Astrocyte (in vitro differentiated cells and primary cell): ENCODE measurements at regions not wholly inside any gene's neighbourhood (a gene's known extent, or its start where the extent isn't known, plus 50 kb on each side); places are given as distances from the start of the nearest gene placed in this dataset.

Source experiments
- DNase-seq: peaks from one replicate; pipeline ENCODE4 v3.0.0-alpha.2; 2010; ENCODE audit warnings: low read depth
- FAIRE-seq: peaks from 2 replicates; lab custom pipeline; 2011; peaks lifted over from hg19 to GRCh38; lab: Jason Lieb, UNC
- H2AFZ ChIP-seq: 2 replicates; pipeline ENCODE4 v1.6.0; 2012; ENCODE audit warnings: low read depth, low read length, inconsistent platforms
- H3K27ac ChIP-seq: 2 replicates; pipeline ENCODE4 v1.5.1; 2011; ENCODE audit warnings: low read depth, low read length, inconsistent platforms
- H3K27me3 ChIP-seq: 2 replicates; pipeline ENCODE4 v1.6.0; 2011; ENCODE audit warnings: low read length, inconsistent platforms; ENCODE audit not compliant: insufficient read depth
- H3K36me3 ChIP-seq: 2 replicates; pipeline ENCODE4 v1.5.1; 2011; ENCODE audit warnings: low read length, inconsistent platforms; ENCODE audit not compliant: insufficient read depth
- H3K4me1 ChIP-seq: 2 replicates; pipeline ENCODE4 v1.5.1; 2011; ENCODE audit warnings: low read length, inconsistent platforms; ENCODE audit not compliant: insufficient read depth
- H3K4me2 ChIP-seq: 2 replicates; pipeline ENCODE4 v1.6.0; 2012; ENCODE audit warnings: low read length, inconsistent platforms
- H3K4me3 ChIP-seq: 2 replicates; pipeline ENCODE4 v1.5.1; 2011; ENCODE audit warnings: low read depth, mild to moderate bottlenecking, low read length, inconsistent platforms; ENCODE audit not compliant: insufficient read depth
- H3K79me2 ChIP-seq: 2 replicates; pipeline ENCODE4 v1.6.0; 2012; ENCODE audit warnings: mild to moderate bottlenecking, low read length, inconsistent platforms; ENCODE audit not compliant: insufficient read depth
- H3K9ac ChIP-seq: 2 replicates; pipeline ENCODE4 v1.6.0; 2012; ENCODE audit warnings: mild to moderate bottlenecking, low read length, inconsistent platforms
- H3K9me3 ChIP-seq: 2 replicates; pipeline ENCODE4 v1.5.1; 2012; ENCODE audit warnings: low read depth, mild to moderate bottlenecking, low read length, inconsistent platforms; ENCODE audit not compliant: insufficient read depth
- H4K20me1 ChIP-seq: 2 replicates; pipeline ENCODE4 v1.6.0; 2012; ENCODE audit warnings: low read length, inconsistent platforms; ENCODE audit not compliant: insufficient read depth
- H3K27ac Mint-ChIP-seq: one replicate; pipeline ENCODE4 v1.8.0; 2021; ENCODE audit warnings: mild to moderate bottlenecking, mixed read lengths; ENCODE audit not compliant: unreplicated experiment
- H3K27me3 Mint-ChIP-seq: one replicate; pipeline ENCODE4 v1.8.0; 2021; ENCODE audit warnings: low read depth, mixed read lengths; ENCODE audit not compliant: unreplicated experiment
- H3K36me3 Mint-ChIP-seq: one replicate; pipeline ENCODE4 v1.8.0; 2021; ENCODE audit warnings: low read depth, mixed read lengths; ENCODE audit not compliant: unreplicated experiment
- H3K4me1 Mint-ChIP-seq: one replicate; pipeline ENCODE4 v1.8.0; 2021; ENCODE audit warnings: low read depth, mixed read lengths; ENCODE audit not compliant: unreplicated experiment
- H3K4me3 Mint-ChIP-seq: one replicate; pipeline ENCODE4 v1.8.0; 2021; ENCODE audit warnings: mild to moderate bottlenecking, moderate library complexity, mixed read lengths; ENCODE audit not compliant: unreplicated experiment
- H3K9me3 Mint-ChIP-seq: one replicate; pipeline ENCODE4 v1.8.0; 2021; ENCODE audit warnings: mild to moderate bottlenecking, mixed read lengths; ENCODE audit not compliant: unreplicated experiment
- CTCF ChIP-seq: IDR thresholded peaks from 2 replicates; pipeline ENCODE4 v1.5.1; 2011; ENCODE audit warnings: low read depth, mild to moderate bottlenecking, inconsistent platforms, low read length, moderate library complexity; ENCODE audit not compliant: insufficient read depth
- EZH2 ChIP-seq: IDR thresholded peaks from 2 replicates; pipeline ENCODE4 v1.6.1; 2012; ENCODE audit warnings: mild to moderate bottlenecking, low read length, inconsistent platforms; ENCODE audit not compliant: insufficient read depth

DNA sequence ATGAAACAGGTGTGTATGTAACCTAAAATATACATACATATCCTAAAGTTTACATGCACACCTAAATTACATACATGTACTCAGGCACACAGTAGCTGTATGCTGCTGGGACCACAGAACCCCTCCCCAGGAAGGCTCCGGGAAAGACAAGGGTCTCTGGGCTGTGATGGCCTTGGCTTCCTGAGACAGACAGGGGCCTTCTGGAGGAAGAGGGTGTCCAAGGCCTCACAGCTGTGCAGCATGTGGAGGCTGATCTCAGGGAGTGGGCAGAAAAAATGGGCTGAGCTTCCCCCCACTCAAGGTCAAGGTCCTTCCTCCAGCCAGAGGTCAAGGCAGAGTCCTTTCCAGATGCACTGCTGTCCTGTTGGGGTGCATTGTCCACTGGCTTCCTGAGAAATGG is 129.1 kb upstream of the THBS2 start:
- H3K27ac ChIP-seq = no peak overlapping the region
- Mint-ChIP-seq H3K4me3 (no peak overlapping the region), H3K4me1 (no peaks in the 10 kb centered on the region), H3K27ac (no peak overlapping the region), H3K36me3 (peaks cover 2% of the 10 kb centered on the region), H3K9me3 (peaks cover 27% of the 10 kb centered on the region), H3K27me3 (peaks cover 12% of the 10 kb centered on the region)
- H3K4me3 ChIP-seq = no peak overlapping the region
- no peaks in the 10 kb centered on the region for H3K36me3 ChIP-seq
- H3K79me2 ChIP-seq = no peaks in the 10 kb centered on the region
- H3K4me1 ChIP-seq = no peaks in the 10 kb centered on the region
- H4K20me1 ChIP-seq = no peaks in the 10 kb centered on the region
- H3K4me2 ChIP-seq = no peak overlapping the region
- no peak overlapping the region for H2AFZ ChIP-seq
- no peaks in the 10 kb centered on the region for H3K27me3 ChIP-seq
- DNase-seq (no peak), FAIRE-seq (no peak)
- TF ChIP-seq CTCF (no peak), EZH2 (no peak)
- peaks cover 21% of the 10 kb centered on the region for H3K9me3 ChIP-seq
- H3K9ac ChIP-seq = no peak overlapping the region

GRCh38 chr6:169381988-169382387 is 128.3 kb upstream of the THBS2 start:
- Histone ChIP-seq H3K36me3 (no peaks in the 10 kb centered on the region), H3K27me3 (no peaks in the 10 kb centered on the region), H3K4me1 (no peaks in the 10 kb centered on the region), H3K4me2 (no peak overlapping the region), H2AFZ (no peak overlapping the region), H3K9ac (no peak overlapping the region), H3K27ac (no peak overlapping the region), H4K20me1 (no peaks in the 10 kb centered on the region), H3K9me3 (peaks cover 21% of the 10 kb centered on the region), H3K79me2 (no peaks in the 10 kb centered on the region), H3K4me3 (no peak overlapping the region)
- no peaks in the 10 kb centered on the region for H3K4me1 Mint-ChIP-seq
- peaks cover 11% of the 10 kb centered on the region for H3K27me3 Mint-ChIP-seq
- H3K4me3 Mint-ChIP-seq = no peak overlapping the region
- TF ChIP-seq EZH2 (no peak), CTCF (no peak)
- H3K27ac Mint-ChIP-seq = no peak overlapping the region
- H3K36me3 Mint-ChIP-seq = peaks cover 2% of the 10 kb centered on the region
- FAIRE-seq (no peak), DNase-seq (no peak)
- H3K9me3 Mint-ChIP-seq = peaks cover 29% of the 10 kb centered on the region

DNA sequence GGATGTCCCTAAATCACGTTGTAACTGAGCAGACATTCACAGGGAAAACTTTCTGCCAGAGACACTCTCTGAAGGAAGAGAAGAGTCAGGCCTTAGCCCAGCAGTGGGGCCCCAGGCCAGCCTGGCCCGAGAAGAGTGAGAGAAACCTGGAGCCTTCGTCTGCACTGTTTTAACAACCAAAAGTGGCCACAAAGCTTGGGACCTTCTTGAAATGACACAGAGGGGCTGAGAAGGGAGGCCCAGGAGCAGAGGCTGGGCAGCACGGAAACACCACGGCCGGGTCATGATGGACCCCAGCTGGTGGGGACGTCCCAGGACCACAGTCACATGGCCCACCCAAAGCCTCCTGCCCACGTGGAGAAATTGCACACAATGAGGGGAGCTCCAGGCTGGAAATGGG is 126.8 kb upstream of the THBS2 start:
- Mint-ChIP-seq H3K9me3 (peaks cover 38% of the 10 kb centered on the region), H3K27ac (no peak overlapping the region), H3K4me3 (no peak overlapping the region), H3K27me3 (peaks cover 9% of the 10 kb centered on the region), H3K36me3 (peaks cover 2% of the 10 kb centered on the region), H3K4me1 (no peaks in the 10 kb centered on the region)
- no peak overlapping the region for H3K4me3 ChIP-seq
- H3K79me2 ChIP-seq = no peaks in the 10 kb centered on the region
- no peak overlapping the region for H3K4me2 ChIP-seq
- H2AFZ ChIP-seq = no peak overlapping the region
- DNase-seq (no peak), FAIRE-seq (no peak)
- no peaks in the 10 kb centered on the region for H3K27me3 ChIP-seq
- H3K36me3 ChIP-seq = no peaks in the 10 kb centered on the region
- no peak for TF ChIP-seq CTCF
- TF ChIP-seq EZH2 = no peak
- no peaks in the 10 kb centered on the region for H3K4me1 ChIP-seq
- no peak overlapping the region for H3K9ac ChIP-seq
- no peak overlapping the region for H3K27ac ChIP-seq
- H4K20me1 ChIP-seq = no peaks in the 10 kb centered on the region
- H3K9me3 ChIP-seq = peaks cover 25% of the 10 kb centered on the region
